K562 (cell line): ENCODE measurements at regions not wholly inside any gene's neighbourhood (a gene's known extent, or its start where the extent isn't known, plus 50 kb on each side); places are given as distances from the start of the nearest gene placed in this dataset.

Source experiments
- ARHGAP35 ChIP-seq: fragments of 450-650 bp; IDR thresholded peaks from 2 replicates; pipeline ENCODE4 v1.6.1; 2018; ENCODE audit not compliant: partially characterized antibody
- GTF2E2 ChIP-seq: fragments of 200-800 bp; sonication (Bioruptor generic); IDR thresholded peaks from 2 replicates; pipeline ENCODE4 v1.6.1; 2016; ENCODE audit warnings: missing genetic modification characterization, missing compliant biosample characterization
- GTF2F1 ChIP-seq: IDR thresholded peaks from 2 replicates; pipeline ENCODE4 v1.6.1; 2011; ENCODE audit warnings: low read depth, low read length, improper control_type of control experiment
- HDAC6 ChIP-seq: IDR thresholded peaks from 2 replicates; pipeline ENCODE4 v1.6.1; 2012; ENCODE audit warnings: low read depth, mild to moderate bottlenecking, control low read depth, inconsistent platforms, low read length, moderate library complexity
- HDGF ChIP-seq: fragments of 450-650 bp; IDR thresholded peaks from 2 replicates; pipeline ENCODE4 v1.6.1; 2016
- KLF6 ChIP-seq: fragments of 250-450 bp; sonication (Bioruptor Pico); IDR thresholded peaks from 2 replicates; pipeline ENCODE4 v1.4.0; 2020; ENCODE audit warnings: mild to moderate bottlenecking, moderate library complexity, borderline replicate concordance
- L3MBTL2 ChIP-seq: fragments of 450-650 bp; IDR thresholded peaks from 2 replicates; pipeline ENCODE4 v1.6.1; 2016; ENCODE audit warnings: mild to moderate bottlenecking, moderate library complexity
- NR1H2 ChIP-seq: sonication (generic); formaldehyde crosslinking; IDR thresholded peaks from 2 replicates; pipeline ENCODE4 v1.4.0; 2020; ENCODE audit warnings: mild to moderate bottlenecking, missing genetic modification reagents
- NR3C1 ChIP-seq: sonication (generic); formaldehyde crosslinking; IDR thresholded peaks from 2 replicates; pipeline ENCODE4 v1.8.1; 2022; ENCODE audit warnings: missing genetic modification reagents
- OTX1 ChIP-seq: fragments of 450-650 bp; formaldehyde crosslinking; IDR thresholded peaks from 2 replicates; pipeline ENCODE4 v1.4.0; 2022; ENCODE audit warnings: mild to moderate bottlenecking
- PHB2 ChIP-seq: fragments of 450-650 bp; IDR thresholded peaks from 2 replicates; pipeline ENCODE4 v1.6.1; 2017; ENCODE audit warnings: low read depth
- PHF21A ChIP-seq: fragments of 450-650 bp; IDR thresholded peaks from 2 replicates; pipeline ENCODE4 v1.6.1; 2017; ENCODE audit warnings: low read depth, borderline replicate concordance
- RBFOX2 ChIP-seq: fragments of 200-400 bp; formaldehyde crosslinking; IDR thresholded peaks from 2 replicates; pipeline ENCODE4 v1.6.1; 2017; ENCODE audit warnings: low read depth, mild to moderate bottlenecking, low read length, moderate library complexity
- SMAD4 ChIP-seq: fragments of 250-450 bp; sonication (Bioruptor Pico); conservative IDR thresholded peaks from 2 replicates; pipeline ENCODE4 v1.8.0; 2021; ENCODE audit warnings: inconsistent platforms, mild to moderate bottlenecking, moderate library complexity
- TAF7 ChIP-seq: fragments of 450-650 bp; IDR thresholded peaks from 2 replicates; pipeline ENCODE4 v1.6.1; 2016; ENCODE audit warnings: missing genetic modification characterization, missing compliant biosample characterization
- THRB ChIP-seq: fragments of 450-650 bp; formaldehyde crosslinking; conservative IDR thresholded peaks from 2 replicates; pipeline ENCODE4 v1.4.0; 2022; ENCODE audit warnings: mild to moderate bottlenecking, missing genetic modification characterization
- ZBTB8A ChIP-seq: fragments of 450-650 bp; IDR thresholded peaks from 2 replicates; pipeline ENCODE4 v1.6.1; 2018; ENCODE audit warnings: mild to moderate bottlenecking, moderate library complexity; ENCODE audit not compliant: partially characterized antibody
- ZKSCAN1 ChIP-seq: fragments of 150-350 bp; IDR thresholded peaks from 2 replicates; pipeline ENCODE4 v1.6.1; 2016; ENCODE audit warnings: low read depth, low read length
- ZKSCAN3 ChIP-seq: fragments of 250-450 bp; sonication (Bioruptor Pico); IDR thresholded peaks from 2 replicates; pipeline ENCODE4 v1.4.0; 2020
- ZMIZ1 ChIP-seq, 2 experiments: fragments of 150-350 bp in 1 of 2; IDR thresholded peaks; 2 replicates each; pipeline ENCODE4 v1.6.1; 2012 to 2016; ENCODE audit warnings: low read depth in 2 of 2, low read length in 2 of 2, mild to moderate bottlenecking in 1 of 2, moderate library complexity in 1 of 2
- ZNF561 ChIP-seq: fragments of 450-650 bp; formaldehyde crosslinking; conservative IDR thresholded peaks from 2 replicates; pipeline ENCODE4 v1.4.0; 2020; ENCODE audit warnings: mild to moderate bottlenecking, moderate library complexity
- ZNF589 ChIP-seq: fragments of 200-800 bp; sonication (Bioruptor generic); IDR thresholded peaks from 2 replicates; pipeline ENCODE4 v1.6.1; 2016; ENCODE audit warnings: low read depth, missing genetic modification characterization, missing compliant biosample characterization
- ZNF639 ChIP-seq, 2 experiments: fragments of 200-800 bp in 1 of 2; sonication (Bioruptor generic) in 1 of 2; sonication (generic) in 1 of 2; formaldehyde crosslinking in 1 of 2; IDR thresholded peaks in 1 of 2; conservative IDR thresholded peaks in 1 of 2; 2 replicates each; pipeline versions ENCODE4 v1.5.0 to v1.6.1; 2016 to 2020; ENCODE audit warnings: missing compliant biosample characterization in 1 of 2, missing genetic modification characterization in 1 of 2, missing genetic modification reagents in 1 of 2
- ZNF696 ChIP-seq: fragments of 250-450 bp; sonication (Bioruptor Pico); conservative IDR thresholded peaks from 2 replicates; pipeline ENCODE4 v1.4.0; 2020; ENCODE audit warnings: mild to moderate bottlenecking, moderate library complexity

- TF ChIP-seq OTX1 (CRISPR knock-in tag) (peak; percentile 93), ZBTB8A (no peak), ZNF589 (CRISPR knock-in tag) (peak; percentile 97), HDGF (no peak), ZNF561 (peak; percentile 70; the same call in 1 of the 2 replicates), ZNF639 (CRISPR knock-in tag; conservative IDR thresholded peaks at IDR 0.05 in 1 of 2, IDR thresholded peaks at IDR 0.05 in 1 of 2) (peak in 1 of 2 experiments; percentile 98; a peak in 2 of 4 replicates), PHF21A (no peak), NR1H2 (CRISPR knock-in tag) (no peak), ARHGAP35 (no peak), GTF2F1 (no peak), NR3C1 (CRISPR knock-in tag) (no peak), ZKSCAN1 (no peak), HDAC6 (no peak), ZMIZ1 (IDR thresholded peaks at IDR 0.05; ENCODE audit: low read depth in 2 of 2, low read length in 2 of 2) (no peak), RBFOX2 (no peak), GTF2E2 (peak; percentile 89), ZKSCAN3 (CRISPR knock-in tag) (peak; percentile 63), THRB (CRISPR knock-in tag) (no peak; the same call in 1 of the 2 replicates), L3MBTL2 (no peak), PHB2 (no peak), TAF7 (tag) (peak; percentile 82), KLF6 (CRISPR knock-in tag) (peak; percentile 97), ZNF696 (CRISPR knock-in tag) (peak; percentile 79; the same call in 1 of the 2 replicates), SMAD4 (CRISPR knock-in tag) (peak; percentile 94)
These were observed 79.5 kb upstream of the LIPC start (continued) for GRCh38 chr15:58352026-58352929.
